Glutamatergic neuron (in vitro differentiated cells): ENCODE measurements at regions not wholly inside any gene's neighbourhood (a gene's known extent, or its start where the extent isn't known, plus 50 kb on each side); places are given as distances from the start of the nearest gene placed in this dataset.
"Not testable (repeated sequence)": the region's sequence is repeated elsewhere in the genome, so short reads cannot be mapped to it uniquely, and the experiment has no call there.

Source experiments
- DNase-seq: peaks from one replicate; pipeline ENCODE4 v3.0.0; 2022
- H3K27ac Mint-ChIP-seq: one replicate; pipeline ENCODE4 v1.8.0; 2020; ENCODE audit warnings: mild to moderate bottlenecking, mixed read lengths, inconsistent platforms; ENCODE audit not compliant: unreplicated experiment
- H3K27me3 Mint-ChIP-seq: one replicate; pipeline ENCODE4 v1.8.0; 2020; ENCODE audit warnings: mild to moderate bottlenecking, moderate library complexity, mixed read lengths, inconsistent platforms; ENCODE audit not compliant: unreplicated experiment
- H3K36me3 Mint-ChIP-seq: one replicate; pipeline ENCODE4 v1.8.0; 2020; ENCODE audit warnings: mild to moderate bottlenecking, mixed read lengths, inconsistent platforms; ENCODE audit not compliant: unreplicated experiment
- H3K4me1 Mint-ChIP-seq: one replicate; pipeline ENCODE4 v1.8.0; 2020; ENCODE audit warnings: mild to moderate bottlenecking, low read depth, mixed read lengths, inconsistent platforms; ENCODE audit not compliant: unreplicated experiment
- H3K4me3 Mint-ChIP-seq: one replicate; pipeline ENCODE4 v1.8.0; 2020; ENCODE audit warnings: mild to moderate bottlenecking, mixed read lengths, inconsistent platforms; ENCODE audit not compliant: unreplicated experiment
- H3K9me3 Mint-ChIP-seq: one replicate; pipeline ENCODE4 v1.8.0; 2020; ENCODE audit warnings: mild to moderate bottlenecking, moderate library complexity, mixed read lengths, inconsistent platforms; ENCODE audit not compliant: unreplicated experiment
- CTCF ChIP-seq: fragments of 200-600 bp; sonication (generic); IDR thresholded peaks from one replicate; pipeline ENCODE4 v1.5.0; 2021; ENCODE audit not compliant: partially characterized antibody, unreplicated experiment

- Mint-ChIP-seq H3K4me3 (no peak overlapping the region), H3K27me3 (no peaks in the 10 kb centered on the region), H3K36me3 (no peaks in the 10 kb centered on the region), H3K9me3 (no peaks in the 10 kb centered on the region), H3K27ac (no peak overlapping the region), H3K4me1 (peaks cover 4% of the 10 kb centered on the region)
- no peak for TF ChIP-seq CTCF
- DNase-seq = no peak
Measured at GRCh38 chr18:22742409-22742808, 190.7 kb upstream of the RBBP8 start.

- no peak for TF ChIP-seq CTCF
- H3K27me3 Mint-ChIP-seq = no peaks in the 10 kb centered on the region
- peaks cover 5% of the 10 kb centered on the region for H3K9me3 Mint-ChIP-seq
- DNase-seq = no peak
- peaks cover 4% of the 10 kb centered on the region for H3K4me1 Mint-ChIP-seq
- H3K36me3 Mint-ChIP-seq = peaks cover 5% of the 10 kb centered on the region
- H3K27ac Mint-ChIP-seq = no peak overlapping the region
- no peak overlapping the region for H3K4me3 Mint-ChIP-seq
Measured at GRCh38 chr18:22745966-22746365, 187.2 kb upstream of the RBBP8 start.

GRCh38 chr18:22752014-22752413 is 181.1 kb upstream of the RBBP8 start:
- no peak overlapping the region for H3K27ac Mint-ChIP-seq
- H3K4me3 Mint-ChIP-seq = no peak overlapping the region
- H3K36me3 Mint-ChIP-seq = peaks cover 5% of the 10 kb centered on the region
- H3K27me3 Mint-ChIP-seq = no peaks in the 10 kb centered on the region
- no peak for TF ChIP-seq CTCF
- DNase-seq = no peak
- peaks cover 10% of the 10 kb centered on the region for H3K9me3 Mint-ChIP-seq
- no peaks in the 10 kb centered on the region for H3K4me1 Mint-ChIP-seq

GRCh38 chr18:22753130-22753831 is 179.8 kb upstream of the RBBP8 start:
- peaks cover 8% of the 10 kb centered on the region for H3K9me3 Mint-ChIP-seq
- H3K27ac Mint-ChIP-seq = no peak overlapping the region
- H3K36me3 Mint-ChIP-seq = peaks cover 2% of the 10 kb centered on the region
- H3K4me3 Mint-ChIP-seq = no peak overlapping the region
- H3K4me1 Mint-ChIP-seq = no peaks in the 10 kb centered on the region
- H3K27me3 Mint-ChIP-seq = no peaks in the 10 kb centered on the region
- no peak for DNase-seq
- no peak for TF ChIP-seq CTCF

- not testable (repeated sequence) for H3K4me1 Mint-ChIP-seq, H3K27ac Mint-ChIP-seq, H3K36me3 Mint-ChIP-seq, H3K9me3 Mint-ChIP-seq, H3K4me3 Mint-ChIP-seq, DNase-seq, H3K27me3 Mint-ChIP-seq
Measured at GRCh38 chr18:22764005-22764404, 169.1 kb upstream of the RBBP8 start.
